ENCODE measurements at regions not wholly inside any gene's neighbourhood (a gene's known extent, or its start where the extent isn't known, plus 50 kb on each side); places are given as distances from the start of the nearest gene placed in this dataset.

- TF ChIP-seq CREB1 (IDR thresholded peaks at IDR 0.05; ENCODE audit: low read depth) (no peak), EP300 (IDR thresholded peaks at IDR 0.05; ENCODE audit: borderline replicate concordance) (no peak), NFIC (IDR thresholded peaks at IDR 0.05) (no peak), EGR1 (IDR thresholded peaks at IDR 0.05) (no peak), FOXM1 (IDR thresholded peaks at IDR 0.05; ENCODE audit: borderline replicate concordance, low read depth) (no peak), ZBTB7A (IDR thresholded peaks at IDR 0.05; ENCODE audit: low read depth) (no peak), CEBPB (IDR thresholded peaks at IDR 0.05) (no peak)
- TF ChIP-seq, protein P1, sequence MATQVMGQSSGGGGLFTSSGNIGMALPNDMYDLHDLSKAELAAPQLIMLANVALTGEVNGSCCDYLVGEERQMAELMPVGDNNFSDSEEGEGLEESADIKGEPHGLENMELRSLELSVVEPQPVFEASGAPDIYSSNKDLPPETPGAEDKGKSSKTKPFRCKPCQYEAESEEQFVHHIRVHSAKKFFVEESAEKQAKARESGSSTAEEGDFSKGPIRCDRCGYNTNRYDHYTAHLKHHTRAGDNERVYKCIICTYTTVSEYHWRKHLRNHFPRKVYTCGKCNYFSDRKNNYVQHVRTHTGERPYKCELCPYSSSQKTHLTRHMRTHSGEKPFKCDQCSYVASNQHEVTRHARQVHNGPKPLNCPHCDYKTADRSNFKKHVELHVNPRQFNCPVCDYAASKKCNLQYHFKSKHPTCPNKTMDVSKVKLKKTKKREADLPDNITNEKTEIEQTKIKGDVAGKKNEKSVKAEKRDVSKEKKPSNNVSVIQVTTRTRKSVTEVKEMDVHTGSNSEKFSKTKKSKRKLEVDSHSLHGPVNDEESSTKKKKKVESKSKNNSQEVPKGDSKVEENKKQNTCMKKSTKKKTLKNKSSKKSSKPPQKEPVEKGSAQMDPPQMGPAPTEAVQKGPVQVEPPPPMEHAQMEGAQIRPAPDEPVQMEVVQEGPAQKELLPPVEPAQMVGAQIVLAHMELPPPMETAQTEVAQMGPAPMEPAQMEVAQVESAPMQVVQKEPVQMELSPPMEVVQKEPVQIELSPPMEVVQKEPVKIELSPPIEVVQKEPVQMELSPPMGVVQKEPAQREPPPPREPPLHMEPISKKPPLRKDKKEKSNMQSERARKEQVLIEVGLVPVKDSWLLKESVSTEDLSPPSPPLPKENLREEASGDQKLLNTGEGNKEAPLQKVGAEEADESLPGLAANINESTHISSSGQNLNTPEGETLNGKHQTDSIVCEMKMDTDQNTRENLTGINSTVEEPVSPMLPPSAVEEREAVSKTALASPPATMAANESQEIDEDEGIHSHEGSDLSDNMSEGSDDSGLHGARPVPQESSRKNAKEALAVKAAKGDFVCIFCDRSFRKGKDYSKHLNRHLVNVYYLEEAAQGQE (IDR thresholded peaks at IDR 0.05; ENCODE audit: low read depth) = no peak
Observed at GRCh38 chr11:70547386-70547785, 149.1 kb downstream of the CTTN start.

- no peak for TF ChIP-seq TEAD4 (IDR thresholded peaks at IDR 0.05)
- no peak for TF ChIP-seq RAD21 (IDR thresholded peaks at IDR 0.05; ENCODE audit: low read depth)
- no peak for TF ChIP-seq EP300 (IDR thresholded peaks at IDR 0.05; ENCODE audit: borderline replicate concordance)
- TF ChIP-seq CEBPB (IDR thresholded peaks at IDR 0.05) = no peak
- TF ChIP-seq, protein P1 (IDR thresholded peaks at IDR 0.05; ENCODE audit: low read depth) = no peak
- no peak for TF ChIP-seq TAF1 (IDR thresholded peaks at IDR 0.05; ENCODE audit: low read depth)
- no peak for TF ChIP-seq TCF12 (IDR thresholded peaks at IDR 0.05; ENCODE audit: low read depth)
Observed at GRCh38 chr11:70547821-70548670, 149.7 kb downstream of the CTTN start.

DNA sequence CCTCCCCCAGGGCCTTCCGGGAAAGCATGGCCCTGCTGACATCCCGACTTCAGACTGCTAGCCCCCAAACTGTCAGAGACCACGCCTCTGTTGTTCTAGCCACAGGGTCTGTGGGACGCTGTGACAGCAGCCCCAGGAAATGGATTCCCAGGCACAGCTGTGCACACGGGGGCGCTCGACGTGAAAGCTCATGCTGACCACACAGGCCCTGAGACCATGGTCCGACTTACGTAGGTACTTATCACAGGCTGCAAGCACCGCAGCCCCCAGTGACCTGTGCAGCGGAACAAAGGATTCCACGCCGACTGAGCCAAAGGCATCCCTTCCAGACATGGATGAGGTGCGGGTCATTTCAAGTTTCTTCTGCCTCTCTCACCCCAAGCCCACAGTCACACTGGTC, 150.6 kb downstream of the CTTN start:
- no peak for TF ChIP-seq TCF12 (IDR thresholded peaks at IDR 0.05; ENCODE audit: low read depth)
- TF ChIP-seq EP300 (IDR thresholded peaks at IDR 0.05; ENCODE audit: borderline replicate concordance) = no peak
- TF ChIP-seq RAD21 (IDR thresholded peaks at IDR 0.05; ENCODE audit: low read depth) = no peak
- no peak for TF ChIP-seq TAF1 (IDR thresholded peaks at IDR 0.05; ENCODE audit: low read depth)
- TF ChIP-seq CEBPB (IDR thresholded peaks at IDR 0.05) = no peak
- TF ChIP-seq TEAD4 (IDR thresholded peaks at IDR 0.05) = no peak
- no peak for TF ChIP-seq YY1 (IDR thresholded peaks at IDR 0.05; ENCODE audit: low read depth)
- no peak for TF ChIP-seq ZBTB7A (IDR thresholded peaks at IDR 0.05; ENCODE audit: low read depth)
- TF ChIP-seq EGR1 (IDR thresholded peaks at IDR 0.05) = no peak
- no peak for TF ChIP-seq CREB1 (IDR thresholded peaks at IDR 0.05; ENCODE audit: low read depth)

- TF ChIP-seq CEBPB (IDR thresholded peaks at IDR 0.05) (no peak), EP300 (IDR thresholded peaks at IDR 0.05; ENCODE audit: borderline replicate concordance) (no peak), TAF1 (IDR thresholded peaks at IDR 0.05; ENCODE audit: low read depth) (no peak), TEAD4 (IDR thresholded peaks at IDR 0.05) (no peak), YY1 (IDR thresholded peaks at IDR 0.05; ENCODE audit: low read depth) (no peak), CREB1 (IDR thresholded peaks at IDR 0.05; ENCODE audit: low read depth) (no peak), USF1 (IDR thresholded peaks at IDR 0.05) (no peak), NFIC (IDR thresholded peaks at IDR 0.05) (no peak), FOXM1 (IDR thresholded peaks at IDR 0.05; ENCODE audit: borderline replicate concordance, low read depth) (no peak), TCF12 (IDR thresholded peaks at IDR 0.05; ENCODE audit: low read depth) (no peak), RAD21 (IDR thresholded peaks at IDR 0.05; ENCODE audit: low read depth) (no peak)
- TF ChIP-seq, protein P2, sequence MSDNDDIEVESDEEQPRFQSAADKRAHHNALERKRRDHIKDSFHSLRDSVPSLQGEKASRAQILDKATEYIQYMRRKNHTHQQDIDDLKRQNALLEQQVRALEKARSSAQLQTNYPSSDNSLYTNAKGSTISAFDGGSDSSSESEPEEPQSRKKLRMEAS (IDR thresholded peaks at IDR 0.05) = no peak
- TF ChIP-seq, protein P1 (IDR thresholded peaks at IDR 0.05; ENCODE audit: low read depth) = no peak
Observed at GRCh38 chr11:70549386-70549785, 151.1 kb downstream of the CTTN start.

DNA sequence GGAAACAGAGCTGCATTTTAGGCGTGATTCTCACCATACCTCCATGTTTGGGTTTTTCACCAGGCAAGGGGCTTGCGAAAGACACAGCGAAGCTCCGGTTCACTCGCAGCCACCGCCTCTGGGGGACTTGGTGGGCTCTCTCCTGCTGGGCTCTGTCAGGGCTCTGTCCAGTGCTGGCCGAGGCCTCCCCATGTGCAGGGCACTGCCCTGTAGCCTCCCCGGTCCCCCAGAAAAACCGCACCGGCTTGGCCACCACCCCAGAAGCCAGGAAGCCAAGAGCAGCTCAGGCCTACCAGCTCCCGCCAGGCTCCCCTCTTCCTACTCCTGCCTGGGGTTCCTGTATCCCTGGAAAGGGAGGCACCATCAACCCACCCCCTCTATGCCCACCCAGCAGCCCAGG, 151.5 kb downstream of the CTTN start:
- TF ChIP-seq NFIC (IDR thresholded peaks at IDR 0.05) (no peak), TEAD4 (IDR thresholded peaks at IDR 0.05) (no peak), EP300 (IDR thresholded peaks at IDR 0.05; ENCODE audit: borderline replicate concordance) (no peak), CREB1 (IDR thresholded peaks at IDR 0.05; ENCODE audit: low read depth) (no peak), YY1 (IDR thresholded peaks at IDR 0.05; ENCODE audit: low read depth) (no peak), FOXM1 (IDR thresholded peaks at IDR 0.05; ENCODE audit: borderline replicate concordance, low read depth) (no peak), RAD21 (IDR thresholded peaks at IDR 0.05; ENCODE audit: low read depth) (no peak), CEBPB (IDR thresholded peaks at IDR 0.05) (no peak), EGR1 (IDR thresholded peaks at IDR 0.05) (no peak), TAF1 (IDR thresholded peaks at IDR 0.05; ENCODE audit: low read depth) (no peak), USF1 (IDR thresholded peaks at IDR 0.05) (no peak), TCF12 (IDR thresholded peaks at IDR 0.05; ENCODE audit: low read depth) (no peak)
- TF ChIP-seq, protein P1 (IDR thresholded peaks at IDR 0.05; ENCODE audit: low read depth) = no peak
- TF ChIP-seq, protein P2 (IDR thresholded peaks at IDR 0.05) = no peak
